K562 (cell line): ENCODE measurements at regions not wholly inside any gene's neighbourhood (a gene's known extent, or its start where the extent isn't known, plus 50 kb on each side); places are given as distances from the start of the nearest gene placed in this dataset.

Experiments
- ATAC-seq: fragments of 200-7000 bp; cut with Tn5 transposase; 3 replicates; pipeline ENCODE4 v1.9.1; 2020; ENCODE audit warnings: moderate library complexity
- BruUV-seq: library from RNA; stranded (reverse); fragments of 400-500 nt; replicated peaks from 2 replicates; lab custom pipeline; 2021; lab: Mats Ljungman, UMichigan
- CTCF ChIA-PET: fragments of 300-600 bp; formaldehyde crosslinking; extraction: SDS; loops from one replicate; lab custom pipeline; 2021; ENCODE audit warnings: low intra/inter-chr PET ratio; lab: Yijun Ruan, JAX
- POLR2A ChIA-PET: fragments of 300-600, 350-650 bp; sonication (Branson Sonifier 250); formaldehyde crosslinking; extraction: SDS; loops from one replicate; lab custom pipeline; 2021; ENCODE audit warnings: antibody characterized with exemption, inconsistent platforms; lab: Yijun Ruan, JAX
- DNase-seq, 4 experiments: peaks; one replicate each; pipeline versions ENCODE4 v3.0.0 to v3.0.0-alpha.2; 2011 to 2018; ENCODE audit warnings: low spot score in 3 of 4, mixed read lengths in 3 of 4; ENCODE audit errors: extremely low read depth in 1 of 4
- FAIRE-seq: peaks from 2 replicates; lab custom pipeline; 2011; peaks lifted over from hg19 to GRCh38; lab: Jason Lieb, UNC
- H2AFZ ChIP-seq: 2 replicates; pipeline ENCODE4 v1.6.0; 2011; ENCODE audit warnings: low read depth, low read length, control low read depth, inconsistent platforms
- H3K27ac ChIP-seq: fragments of 200-600 bp; 3 replicates; pipeline ENCODE4 v1.8.0; 2011; ENCODE audit warnings: low read depth, mild to moderate bottlenecking, control low read depth, inconsistent platforms, low read length, moderate library complexity, mixed read lengths; ENCODE audit errors: extremely low read depth
- H3K27me3 ChIP-seq, 2 experiments: fragments of 300-600 bp in 1 of 2; 2 replicates in 1 of 2; 3 replicates in 1 of 2; pipeline versions ENCODE4 v1.6.0 to v1.8.0; 2011; ENCODE audit warnings: inconsistent platforms in 2 of 2, low read length in 2 of 2, mild to moderate bottlenecking in 1 of 2, mixed read lengths in 1 of 2, moderate library complexity in 1 of 2; ENCODE audit not compliant: control insufficient read depth in 2 of 2, insufficient read depth in 2 of 2
- H3K36me3 ChIP-seq: fragments of 300-600 bp; 3 replicates; pipeline ENCODE4 v1.8.0; 2011; ENCODE audit warnings: mild to moderate bottlenecking, low read length, inconsistent platforms; ENCODE audit not compliant: control insufficient read depth, insufficient read depth
- H3K4me1 ChIP-seq, 2 experiments: fragments of 200-600 bp in 1 of 2; replicated peaks in 1 of 2; 2 replicates in 1 of 2; 3 replicates in 1 of 2; pipeline versions ENCODE4 v1.5.1 to v1.8.0; 2011; ENCODE audit warnings: inconsistent platforms in 2 of 2, low read length in 2 of 2, mild to moderate bottlenecking in 1 of 2, mixed read lengths in 1 of 2, moderate library complexity in 1 of 2; ENCODE audit not compliant: control insufficient read depth in 2 of 2, insufficient read depth in 2 of 2
- H3K4me2 ChIP-seq: 2 replicates; pipeline ENCODE4 v1.6.1; 2011; ENCODE audit warnings: low read length, control low read depth, inconsistent platforms, mixed read lengths; ENCODE audit not compliant: insufficient read depth
- H3K4me3 ChIP-seq: fragments of 200-600 bp; sonication (generic), shearing (Covaris generic); 2 replicates; pipeline ENCODE4 v1.5.1; 2016; ENCODE audit warnings: control low read depth, inconsistent platforms
- H3K79me2 ChIP-seq: fragments of 200-600 bp; 3 replicates; pipeline ENCODE4 v1.8.0; 2011; ENCODE audit warnings: low read length, inconsistent platforms; ENCODE audit not compliant: control insufficient read depth, insufficient read depth
- H3K9ac ChIP-seq, 2 experiments: 2 replicates each; pipeline versions ENCODE4 v1.6.0 to v1.6.1; 2011; ENCODE audit warnings: low read depth in 2 of 2, low read length in 2 of 2, control low read depth in 1 of 2, inconsistent platforms in 1 of 2, mild to moderate bottlenecking in 1 of 2, mixed read lengths in 1 of 2; ENCODE audit not compliant: insufficient read depth in 1 of 2
- H3K9me1 ChIP-seq: one replicate; pipeline ENCODE4 v1.6.0; 2011; ENCODE audit warnings: inconsistent platforms, mild to moderate bottlenecking, low read length, moderate library complexity; ENCODE audit not compliant: control insufficient read depth, insufficient read depth
- H3K9me3 ChIP-seq: replicated peaks from 2 replicates; pipeline ENCODE4 v1.5.1; 2011; ENCODE audit warnings: low read depth, low read length, inconsistent platforms; ENCODE audit not compliant: control insufficient read depth, insufficient read depth
- H4K20me1 ChIP-seq: replicated peaks from 2 replicates; pipeline ENCODE4 v1.6.1; 2011; ENCODE audit warnings: low read length, inconsistent platforms, mixed read lengths; ENCODE audit not compliant: control insufficient read depth, insufficient read depth
- CREB1 ChIP-seq, 2 experiments: sonication (generic) in 1 of 2; formaldehyde crosslinking in 1 of 2; IDR thresholded peaks; 2 replicates each; pipeline versions ENCODE4 v1.6.1 to v1.8.0; 2012 to 2022; ENCODE audit warnings: inconsistent platforms in 1 of 2, mild to moderate bottlenecking in 1 of 2, missing genetic modification reagents in 1 of 2, moderate library complexity in 1 of 2
- GTF2B ChIP-seq: IDR thresholded peaks from 2 replicates; pipeline ENCODE4 v1.6.1; 2011; ENCODE audit not compliant: insufficient read length; ENCODE audit errors: extremely low read depth
- ZNF174 ChIP-seq: fragments of 250-450 bp; sonication (Bioruptor Pico); IDR thresholded peaks from 2 replicates; pipeline ENCODE4 v1.4.0; 2020; ENCODE audit warnings: mild to moderate bottlenecking
- WGBS: fragments of 100-300 bp; shearing (Covaris generic); methylation state at CpG from one replicate; pipeline ENCODE4 v1.1.6; 2016; ENCODE audit warnings: low coverage, mixed read lengths; ENCODE audit not compliant: insufficient coverage; ENCODE audit errors: missing lambda C conversion rate; 5-methylcytosine and 5-hydroxymethylcytosine counted together
- in situ Hi-C: fragments of 300-500 bp; cut with MboI; formaldehyde crosslinking; loops from 4 replicates; pipeline ENCODE4 v1.15.0; 2018; ENCODE audit warnings: inconsistent platforms, mixed read lengths
- intact Hi-C: fragments of 100-400 bp; cut with micrococcal nuclease; formaldehyde crosslinking; loops from 2 replicates; pipeline ENCODE4 v1.14.2; 2022

- H3K4me3 ChIP-seq, result no peak overlapping the region
- 0% methylated on average over 4 of the region's 4 CpGs for WGBS
- H3K36me3 ChIP-seq, result no peaks in the 10 kb centered on the region
- no peaks in the 10 kb centered on the region; a peak in 1 of 5 replicates for H3K27me3 ChIP-seq
- no peak overlapping the region for H3K9ac ChIP-seq
- FAIRE-seq (no peak), ATAC-seq (no peak)
- no peaks in the 10 kb centered on the region for H3K9me1 ChIP-seq
- no TSS peak for BruUV-seq
- no peaks in the 10 kb centered on the region for H4K20me1 ChIP-seq
- no peaks in the 10 kb centered on the region for H3K79me2 ChIP-seq
- H3K27ac ChIP-seq, result no peak overlapping the region
- in situ Hi-C loops (no loop called here), intact Hi-C loops (no loop called here)
- no peaks in the 10 kb centered on the region for H3K4me1 ChIP-seq
- no peak overlapping the region for H3K4me2 ChIP-seq
- POLR2A ChIA-PET, result no interaction called here
- no peaks in the 10 kb centered on the region for H3K9me3 ChIP-seq
- H2AFZ ChIP-seq, result no peak overlapping the region
- no peak for TF ChIP-seq CREB1 (IDR thresholded peaks at IDR 0.05)
- no peak for TF ChIP-seq CREB1 (CRISPR knock-in tag; IDR thresholded peaks at IDR 0.05)
- no peak for TF ChIP-seq GTF2B
- no peak for TF ChIP-seq ZNF174 (CRISPR knock-in tag)
- TF ChIP-seq, all 486 proteins: peak for 0
- DNase-seq, result no peak
- CTCF ChIA-PET, result no interaction called here
Observed at GRCh38 chr6:79755967-79756366, 124.8 kb downstream of the SH3BGRL2 start.
